GM12892 (cell line): ENCODE measurements at regions not wholly inside any gene's neighbourhood (a gene's known extent, or its start where the extent isn't known, plus 50 kb on each side); places are given as distances from the start of the nearest gene placed in this dataset.

Source experiments
- POLR2A ChIP-seq: IDR thresholded peaks from 2 replicates; pipeline ENCODE4 v1.6.1; 2011; ENCODE audit warnings: low read depth, low read length, control low read depth
- POLR2AphosphoS5 ChIP-seq: IDR thresholded peaks from 2 replicates; pipeline ENCODE4 v1.6.1; 2011; ENCODE audit warnings: low read depth, low read length, control low read depth
- TAF1 ChIP-seq: IDR thresholded peaks from 2 replicates; pipeline ENCODE4 v1.6.1; 2011; ENCODE audit warnings: low read depth, mild to moderate bottlenecking, control low read depth, low read length, borderline replicate concordance

DNA sequence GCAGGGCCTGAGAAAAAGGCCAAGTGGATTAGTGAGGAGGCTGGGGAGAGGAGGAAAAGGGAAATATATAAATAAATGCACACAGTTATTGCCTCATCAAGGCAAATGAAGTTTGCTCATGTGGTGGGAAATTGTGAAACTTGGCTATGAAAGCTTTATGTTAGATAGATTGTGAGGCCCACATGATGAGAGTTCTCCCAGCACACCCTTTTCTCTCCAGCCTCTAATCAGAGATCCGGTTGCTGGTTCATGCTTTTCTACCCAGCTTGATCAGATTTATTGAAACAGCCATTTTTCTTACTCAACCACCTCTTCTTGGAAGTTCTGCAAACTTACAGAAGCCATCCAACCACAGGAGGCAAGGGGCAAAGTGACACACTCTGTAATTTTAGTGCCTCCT, 125.8 kb upstream of the KLF4 start:
- TF ChIP-seq POLR2A (no peak), POLR2AphosphoS5 (no peak), TAF1 (no peak)
